GM23248 (cell line): ENCODE measurements at regions not wholly inside any gene's neighbourhood (a gene's known extent, or its start where the extent isn't known, plus 50 kb on each side); places are given as distances from the start of the nearest gene placed in this dataset.

Experiments used
- DNase-seq: peaks from one replicate; pipeline ENCODE4 v3.0.0-alpha.2; 2015
- H2AFZ ChIP-seq: fragments of 200-600 bp; sonication (generic); 2 replicates; pipeline ENCODE4 v1.6.1; 2016; ENCODE audit warnings: antibody characterized with exemption
- H3F3A ChIP-seq: fragments of 200-600 bp; sonication (generic); 2 replicates; pipeline ENCODE4 v1.6.1; 2016; ENCODE audit warnings: mild to moderate bottlenecking, antibody characterized with exemption, mixed run types; ENCODE audit not compliant: insufficient read depth
- H3K27ac ChIP-seq: fragments of 200-600 bp; sonication (generic); 2 replicates; pipeline ENCODE4 v1.5.1; 2016; ENCODE audit warnings: mild to moderate bottlenecking
- H3K27me3 ChIP-seq: fragments of 200-600 bp; sonication (generic); replicated peaks from 2 replicates; pipeline ENCODE4 v1.6.1; 2016; ENCODE audit warnings: mild to moderate bottlenecking; ENCODE audit not compliant: insufficient read depth
- H3K36me3 ChIP-seq: fragments of 200-600 bp; sonication (generic); 2 replicates; pipeline ENCODE4 v1.6.1; 2016; ENCODE audit warnings: low read depth, mild to moderate bottlenecking
- H3K4me1 ChIP-seq: fragments of 200-600 bp; sonication (generic); 2 replicates; pipeline ENCODE4 v1.6.1; 2016; ENCODE audit warnings: mild to moderate bottlenecking; ENCODE audit not compliant: insufficient read depth
- H3K4me2 ChIP-seq: fragments of 200-600 bp; sonication (generic); one replicate; pipeline ENCODE4 v1.6.1; 2016; ENCODE audit warnings: mild to moderate bottlenecking; ENCODE audit not compliant: unreplicated experiment
- H3K4me3 ChIP-seq: fragments of 200-600 bp; sonication (generic); 2 replicates; pipeline ENCODE4 v1.5.1; 2016; ENCODE audit warnings: mild to moderate bottlenecking
- H3K79me2 ChIP-seq: fragments of 200-600 bp; sonication (generic); 2 replicates; pipeline ENCODE4 v1.6.1; 2016; ENCODE audit warnings: mild to moderate bottlenecking; ENCODE audit not compliant: insufficient read depth
- H3K9ac ChIP-seq: fragments of 200-600 bp; sonication (generic); 2 replicates; pipeline ENCODE4 v1.6.1; 2016; ENCODE audit warnings: mild to moderate bottlenecking
- H3K9me2 ChIP-seq: fragments of 200-600 bp; sonication (generic); 2 replicates; pipeline ENCODE4 v1.6.1; 2016; ENCODE audit warnings: mixed run types, mild to moderate bottlenecking, moderate library complexity; ENCODE audit not compliant: insufficient read depth
- H3K9me3 ChIP-seq: fragments of 200-600 bp; sonication (generic); one replicate; pipeline ENCODE4 v1.6.1; 2017; ENCODE audit warnings: low read depth
- H4K20me1 ChIP-seq: fragments of 200-600 bp; sonication (generic); 2 replicates; pipeline ENCODE4 v1.6.0; 2016; ENCODE audit not compliant: insufficient read depth
- EZH2 ChIP-seq: fragments of 200-600 bp; sonication (generic); IDR thresholded peaks from 2 replicates; pipeline ENCODE4 v1.6.1; 2018; ENCODE audit warnings: antibody characterized with exemption, mild to moderate bottlenecking; ENCODE audit not compliant: insufficient read depth, poor library complexity, severe bottlenecking
- EZH2phosphoT487 ChIP-seq: fragments of 200-600 bp; sonication (generic); IDR thresholded peaks from 2 replicates; pipeline ENCODE4 v1.6.1; 2018; ENCODE audit warnings: antibody characterized with exemption, moderate library complexity, mild to moderate bottlenecking, low read depth; ENCODE audit not compliant: insufficient read depth
- WGBS, 2 experiments: methylation state at CpG; one replicate each; pipeline ENCODE4 v1.1.6; 2015 to 2017; ENCODE audit warnings: low lambda C conversion rate in 2 of 2, low coverage in 1 of 2; ENCODE audit errors: missing lambda C conversion rate in 2 of 2; 5-methylcytosine and 5-hydroxymethylcytosine counted together
- in situ Hi-C: fragments of 300-500 bp; cut with MboI; formaldehyde crosslinking; loops from 2 replicates; pipeline ENCODE4 v1.15.0; 2020

DNA sequence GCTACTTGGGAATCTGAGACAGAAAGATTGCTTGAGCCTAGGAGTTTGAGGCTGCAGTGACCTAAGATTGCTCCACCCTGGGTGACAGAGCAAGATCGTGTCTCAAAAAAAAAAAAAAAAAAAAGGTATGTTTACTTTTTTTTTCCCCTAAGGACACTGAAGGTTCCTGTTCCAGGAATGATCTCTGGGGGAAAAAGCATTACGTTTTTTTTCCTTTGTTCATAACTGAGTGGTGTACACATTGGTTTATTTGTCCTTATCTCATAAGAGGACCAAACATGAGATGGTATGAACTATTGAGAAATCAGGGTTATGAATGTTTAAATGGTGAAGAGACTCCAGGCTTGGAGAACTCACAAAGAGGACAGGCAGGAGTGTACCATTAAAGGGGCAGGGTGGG, 120.4 kb upstream of the IL1RAPL2 start:
- H3K9ac ChIP-seq, result no peak overlapping the region
- no peaks in the 10 kb centered on the region for H3K27me3 ChIP-seq
- H3K9me2 ChIP-seq, result no peaks in the 10 kb centered on the region
- H4K20me1 ChIP-seq, result no peaks in the 10 kb centered on the region
- DNase-seq, result no peak
- H3F3A ChIP-seq, result no peaks in the 10 kb centered on the region
- H3K79me2 ChIP-seq, result no peaks in the 10 kb centered on the region
- H3K36me3 ChIP-seq, result no peaks in the 10 kb centered on the region
- TF ChIP-seq EZH2phosphoT487 (no peak), EZH2 (no peak)
- no peak overlapping the region for H2AFZ ChIP-seq
- in situ Hi-C loops, result no loop called here
- no peak overlapping the region for H3K4me3 ChIP-seq
- H3K9me3 ChIP-seq, result no peaks in the 10 kb centered on the region
- 17 to 30% methylated on average over 2 of the region's 2 CpGs for WGBS, 2 experiments
- no peak overlapping the region for H3K4me2 ChIP-seq
- no peak overlapping the region for H3K27ac ChIP-seq
- no peaks in the 10 kb centered on the region for H3K4me1 ChIP-seq

DNA sequence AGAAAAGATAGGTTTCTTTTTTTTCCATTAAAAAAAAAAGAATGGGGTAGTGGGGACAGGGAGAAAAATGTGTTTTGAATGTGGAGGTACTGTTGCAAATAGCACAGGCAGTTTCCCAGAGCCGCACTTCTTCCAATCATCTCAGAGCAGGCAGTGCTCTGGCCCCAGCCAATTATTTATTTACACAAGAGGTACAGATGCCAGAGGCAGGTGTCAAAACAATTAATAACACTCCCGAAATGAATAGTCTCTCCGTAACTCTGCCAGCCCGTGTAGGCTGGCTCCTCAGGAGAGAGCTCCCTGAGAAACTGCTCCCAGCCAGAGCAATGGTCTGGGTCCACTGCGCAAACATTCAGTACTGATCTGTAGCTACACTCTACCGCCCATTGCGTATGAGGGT, 130.8 kb upstream of the IL1RAPL2 start:
- WGBS, 2 experiments, result 21 to 41% methylated on average over 6 to 7 of the region's 7 CpGs
- no peaks in the 10 kb centered on the region for H3K9me3 ChIP-seq
- H3K4me3 ChIP-seq, result no peak overlapping the region

DNA sequence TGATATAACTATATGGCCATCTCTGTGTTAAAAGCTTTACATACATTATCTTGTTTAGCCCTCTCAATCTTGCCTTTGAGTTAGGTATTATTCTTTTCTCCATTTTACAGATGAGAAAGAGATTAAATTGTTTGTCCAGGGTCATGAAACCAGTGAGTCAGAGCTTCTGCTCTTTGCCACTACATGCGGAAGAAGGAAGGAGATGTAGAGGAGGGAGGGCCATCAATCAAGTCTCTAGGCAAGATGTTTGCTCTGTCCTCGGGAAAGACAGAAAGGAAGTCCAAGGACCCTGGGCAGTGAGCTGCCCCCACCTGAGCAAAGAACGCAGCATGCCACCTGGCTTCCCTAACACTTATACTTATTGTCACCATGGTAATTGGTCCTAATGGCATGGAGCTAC, 133.7 kb upstream of the IL1RAPL2 start:
- Histone ChIP-seq H2AFZ (no peak overlapping the region), H4K20me1 (no peaks in the 10 kb centered on the region), H3K27ac (no peak overlapping the region), H3K27me3 (no peaks in the 10 kb centered on the region), H3K9ac (no peak overlapping the region), H3K9me2 (no peaks in the 10 kb centered on the region), H3K36me3 (no peaks in the 10 kb centered on the region), H3K9me3 (no peaks in the 10 kb centered on the region), H3K79me2 (no peaks in the 10 kb centered on the region), H3K4me2 (no peak overlapping the region), H3K4me1 (no peaks in the 10 kb centered on the region), H3K4me3 (no peak overlapping the region), H3F3A (no peaks in the 10 kb centered on the region)
- DNase-seq, result no peak
- in situ Hi-C loops, result no loop called here
- WGBS, 2 experiments, result 30 to 58% methylated on average over 2 of the region's 3 CpGs
- TF ChIP-seq EZH2 (no peak), EZH2phosphoT487 (no peak)

More for the DNA sequence above, 130.8 kb upstream of the IL1RAPL2 start:
- DNase-seq, result no peak
- H3K27ac ChIP-seq, result no peak overlapping the region
- no peak overlapping the region for H3K4me2 ChIP-seq
- no peaks in the 10 kb centered on the region for H3K36me3 ChIP-seq
- H3K4me1 ChIP-seq, result no peaks in the 10 kb centered on the region
- in situ Hi-C loops, result no loop called here
- no peaks in the 10 kb centered on the region for H3K9me2 ChIP-seq
- no peak overlapping the region for H2AFZ ChIP-seq
- no peaks in the 10 kb centered on the region for H3F3A ChIP-seq
- no peaks in the 10 kb centered on the region for H3K27me3 ChIP-seq
- H3K79me2 ChIP-seq, result no peaks in the 10 kb centered on the region
- TF ChIP-seq EZH2phosphoT487 (no peak), EZH2 (no peak)
- no peak overlapping the region for H3K9ac ChIP-seq
- no peaks in the 10 kb centered on the region for H4K20me1 ChIP-seq

DNA sequence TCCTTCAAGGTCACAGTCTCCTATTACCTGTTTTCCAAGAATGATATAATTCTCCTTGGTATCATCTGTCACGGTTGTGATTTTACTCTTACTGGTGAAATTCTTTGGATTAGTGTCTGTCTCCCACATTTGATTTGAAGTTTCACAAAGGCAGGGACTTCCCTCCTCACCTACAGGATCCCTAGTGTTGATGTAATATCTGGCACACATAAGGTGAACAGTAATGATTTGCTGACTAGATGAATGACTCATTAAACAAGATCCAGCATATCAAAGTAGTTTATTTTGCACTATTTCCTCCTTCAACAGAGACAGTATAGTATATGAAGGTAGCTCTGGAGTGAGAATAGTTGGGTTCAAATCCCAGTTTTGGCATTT, 135.3 kb upstream of the IL1RAPL2 start:
- no peak overlapping the region for H2AFZ ChIP-seq
- H3K4me1 ChIP-seq, result no peaks in the 10 kb centered on the region
- in situ Hi-C loops, result no loop called here
- H4K20me1 ChIP-seq, result no peaks in the 10 kb centered on the region
- WGBS, 2 experiments, result 0% methylated on average over 1 of the region's 1 CpG
- H3F3A ChIP-seq, result no peaks in the 10 kb centered on the region
- TF ChIP-seq EZH2phosphoT487 (no peak), EZH2 (no peak)
- no peaks in the 10 kb centered on the region for H3K36me3 ChIP-seq
- H3K4me3 ChIP-seq, result no peak overlapping the region
- H3K9me3 ChIP-seq, result no peaks in the 10 kb centered on the region
- H3K27me3 ChIP-seq, result no peaks in the 10 kb centered on the region
- H3K27ac ChIP-seq, result no peak overlapping the region
- H3K79me2 ChIP-seq, result no peaks in the 10 kb centered on the region
- no peak for DNase-seq
- H3K9ac ChIP-seq, result no peak overlapping the region
- H3K9me2 ChIP-seq, result no peaks in the 10 kb centered on the region
- H3K4me2 ChIP-seq, result no peak overlapping the region

DNA sequence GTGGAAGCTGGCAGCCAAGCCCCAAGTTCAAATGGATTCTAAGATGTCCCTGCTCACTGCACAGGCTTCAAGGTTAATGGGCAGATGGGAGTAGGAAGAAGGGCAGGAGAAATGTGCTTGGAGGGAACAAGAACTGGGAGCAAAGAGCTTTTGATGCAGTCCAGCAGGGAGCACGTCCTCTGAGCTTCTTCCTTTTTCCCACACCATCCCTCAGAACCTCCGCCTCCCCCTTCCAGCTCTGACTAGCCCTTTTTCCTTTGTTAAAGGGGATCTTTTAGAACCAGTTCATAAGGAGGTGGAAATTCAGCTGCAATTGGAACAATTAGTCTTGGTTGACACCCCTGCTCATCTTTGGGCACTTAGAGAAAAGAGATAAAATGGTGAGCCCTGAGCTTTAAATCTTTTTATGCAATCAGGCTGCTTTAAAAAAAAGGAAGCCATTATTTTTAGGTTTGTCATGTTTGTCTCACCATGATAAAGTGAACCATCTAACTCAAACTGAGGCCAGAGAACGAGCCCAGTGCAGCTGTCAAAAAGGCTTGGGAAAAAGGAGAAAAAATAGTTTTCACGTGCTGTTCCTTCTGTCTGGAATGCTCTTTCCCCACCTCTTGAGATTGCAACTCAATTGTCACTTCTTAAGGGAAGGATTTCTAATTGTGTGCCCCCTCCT, 135.8 kb upstream of the IL1RAPL2 start:
- TF ChIP-seq EZH2phosphoT487, result no peak
- TF ChIP-seq EZH2, result no peak
- no peak overlapping the region for H3K9ac ChIP-seq
- H3K4me2 ChIP-seq, result no peak overlapping the region
- H3K9me2 ChIP-seq, result no peaks in the 10 kb centered on the region
- WGBS, 2 experiments, result 2 to 5% methylated on average over 4 of the region's 4 CpGs
- no peaks in the 10 kb centered on the region for H3K9me3 ChIP-seq
- H3F3A ChIP-seq, result no peaks in the 10 kb centered on the region
- in situ Hi-C loops, result no loop called here
- no peak overlapping the region for H3K4me3 ChIP-seq
- no peaks in the 10 kb centered on the region for H3K79me2 ChIP-seq
- no peak for DNase-seq
- H3K27ac ChIP-seq, result no peak overlapping the region
- H3K4me1 ChIP-seq, result no peaks in the 10 kb centered on the region
- H4K20me1 ChIP-seq, result no peaks in the 10 kb centered on the region
- H3K36me3 ChIP-seq, result no peaks in the 10 kb centered on the region
- H3K27me3 ChIP-seq, result no peaks in the 10 kb centered on the region
- H2AFZ ChIP-seq, result no peak overlapping the region
